ENCODE measurements at regions not wholly inside any gene's neighbourhood (a gene's known extent, or its start where the extent isn't known, plus 50 kb on each side); places are given as distances from the start of the nearest gene placed in this dataset.

DNA sequence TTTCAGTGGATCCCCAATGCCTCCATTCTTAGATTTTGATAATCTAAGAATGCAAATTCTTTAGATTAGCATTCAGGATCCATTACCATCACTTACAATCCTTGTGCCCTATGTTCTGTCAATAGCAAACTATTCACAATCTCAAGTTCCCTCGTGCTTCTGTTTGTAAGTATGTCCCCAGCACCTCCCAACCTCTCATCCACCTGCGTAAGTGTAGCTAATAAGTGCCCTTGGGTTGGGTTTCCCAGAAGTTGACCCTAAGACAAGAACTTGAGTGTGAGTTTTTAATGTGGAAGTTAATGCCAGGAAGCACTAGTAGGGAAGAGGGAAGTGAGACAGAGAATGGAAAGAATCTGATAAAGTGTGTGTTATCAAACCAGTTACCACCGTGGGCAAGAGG is 72.6 kb upstream of the PAK5 start:
- H3K27me3 ChIP-seq (ENCODE audit: control insufficient read depth, insufficient read depth, low read length): no peaks in the 10 kb centered on the region
- no peaks in the 10 kb centered on the region for H3K79me2 ChIP-seq
- H3K4me1 ChIP-seq: no peaks in the 10 kb centered on the region
- H3K27ac ChIP-seq: no peak overlapping the region
- TF ChIP-seq, protein P1, sequence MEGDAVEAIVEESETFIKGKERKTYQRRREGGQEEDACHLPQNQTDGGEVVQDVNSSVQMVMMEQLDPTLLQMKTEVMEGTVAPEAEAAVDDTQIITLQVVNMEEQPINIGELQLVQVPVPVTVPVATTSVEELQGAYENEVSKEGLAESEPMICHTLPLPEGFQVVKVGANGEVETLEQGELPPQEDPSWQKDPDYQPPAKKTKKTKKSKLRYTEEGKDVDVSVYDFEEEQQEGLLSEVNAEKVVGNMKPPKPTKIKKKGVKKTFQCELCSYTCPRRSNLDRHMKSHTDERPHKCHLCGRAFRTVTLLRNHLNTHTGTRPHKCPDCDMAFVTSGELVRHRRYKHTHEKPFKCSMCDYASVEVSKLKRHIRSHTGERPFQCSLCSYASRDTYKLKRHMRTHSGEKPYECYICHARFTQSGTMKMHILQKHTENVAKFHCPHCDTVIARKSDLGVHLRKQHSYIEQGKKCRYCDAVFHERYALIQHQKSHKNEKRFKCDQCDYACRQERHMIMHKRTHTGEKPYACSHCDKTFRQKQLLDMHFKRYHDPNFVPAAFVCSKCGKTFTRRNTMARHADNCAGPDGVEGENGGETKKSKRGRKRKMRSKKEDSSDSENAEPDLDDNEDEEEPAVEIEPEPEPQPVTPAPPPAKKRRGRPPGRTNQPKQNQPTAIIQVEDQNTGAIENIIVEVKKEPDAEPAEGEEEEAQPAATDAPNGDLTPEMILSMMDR (IDR thresholded peaks at IDR 0.05): no peak
- no peaks in the 10 kb centered on the region for H3K9me3 ChIP-seq (ENCODE audit: control insufficient read depth, low read length)
- H3K9ac ChIP-seq: no peak overlapping the region
- no peak overlapping the region for H3K4me2 ChIP-seq (ENCODE audit: low read length)
- no peaks in the 10 kb centered on the region for H3K36me3 ChIP-seq (ENCODE audit: control insufficient read depth, insufficient read depth, low read length)
- H3K4me3 ChIP-seq (ENCODE audit: low read depth, low read length): no peak overlapping the region
- no peak overlapping the region for H2AFZ ChIP-seq

DNA sequence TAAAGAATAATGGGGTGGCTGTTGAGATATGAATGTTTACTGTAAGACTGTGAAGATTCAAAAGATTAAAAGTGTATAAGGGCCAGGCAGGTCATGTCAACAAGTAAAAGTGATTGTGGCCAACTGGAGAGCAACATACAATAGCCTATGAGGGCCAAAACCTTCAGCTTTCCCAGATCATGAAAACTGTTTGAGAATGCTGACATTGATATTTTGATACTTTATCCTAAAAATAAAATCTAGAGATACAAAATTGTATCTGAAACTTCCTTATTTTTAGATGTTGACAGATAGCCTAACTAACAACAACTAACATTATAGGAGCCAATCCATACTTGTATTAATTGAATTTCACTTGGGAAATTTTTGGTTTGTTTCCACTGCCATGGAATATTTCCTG is 70.3 kb upstream of the PAK5 start:
- no peaks in the 10 kb centered on the region for H3K9me3 ChIP-seq (ENCODE audit: control insufficient read depth, low read length)
- no peak overlapping the region for H3K4me3 ChIP-seq (ENCODE audit: low read depth, low read length)
- no peaks in the 10 kb centered on the region for H3K36me3 ChIP-seq (ENCODE audit: control insufficient read depth, insufficient read depth, low read length)
- no peaks in the 10 kb centered on the region for H3K4me1 ChIP-seq
- no peaks in the 10 kb centered on the region for H3K27me3 ChIP-seq (ENCODE audit: control insufficient read depth, insufficient read depth, low read length)
- no peak overlapping the region for H3K4me2 ChIP-seq (ENCODE audit: low read length)
- H3K9ac ChIP-seq: no peak overlapping the region
- no peaks in the 10 kb centered on the region for H3K79me2 ChIP-seq
- TF ChIP-seq, protein P1 (IDR thresholded peaks at IDR 0.05): no peak
- H2AFZ ChIP-seq: no peak overlapping the region
- H3K27ac ChIP-seq: no peak overlapping the region

DNA sequence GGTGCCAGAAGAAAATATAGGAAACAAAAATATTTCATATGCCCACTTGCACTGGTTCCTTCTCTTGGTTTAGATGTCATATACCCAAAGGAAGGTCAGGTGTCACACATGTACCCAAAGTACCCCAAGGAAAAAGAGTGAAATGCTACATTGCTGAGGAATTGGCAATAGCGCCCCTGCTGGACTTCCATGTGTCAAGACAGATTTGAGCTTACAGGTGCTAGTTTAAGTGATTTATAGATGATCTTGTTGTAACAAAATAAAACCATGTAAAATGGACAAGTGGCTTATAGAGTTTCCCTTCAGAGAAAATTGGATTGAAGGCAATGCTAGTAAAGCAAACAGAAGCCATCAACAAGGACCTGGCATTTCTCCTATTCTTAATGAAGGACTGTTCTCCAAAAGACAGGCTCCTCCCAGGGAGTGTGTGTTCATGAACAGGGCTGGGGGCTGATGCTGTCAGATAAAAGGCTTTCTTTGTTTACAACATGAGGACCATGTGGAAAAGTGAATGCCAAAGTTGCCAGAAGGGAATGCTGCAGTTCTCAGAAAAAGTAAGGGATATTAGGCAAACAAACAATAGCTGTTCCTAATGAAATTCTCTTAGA is 64.3 kb upstream of the PAK5 start:
- H3K27me3 ChIP-seq (ENCODE audit: control insufficient read depth, insufficient read depth, low read length): no peaks in the 10 kb centered on the region
- H3K27ac ChIP-seq: no peak overlapping the region
- H3K9ac ChIP-seq: no peak overlapping the region
- no peaks in the 10 kb centered on the region for H3K79me2 ChIP-seq
- H3K4me3 ChIP-seq (ENCODE audit: low read depth, low read length): no peak overlapping the region
- H3K4me1 ChIP-seq: no peaks in the 10 kb centered on the region
- TF ChIP-seq, protein P1 (IDR thresholded peaks at IDR 0.05): peak; percentile 18
- no peaks in the 10 kb centered on the region for H3K36me3 ChIP-seq (ENCODE audit: control insufficient read depth, insufficient read depth, low read length)
- no peak overlapping the region for H3K4me2 ChIP-seq (ENCODE audit: low read length)
- no peaks in the 10 kb centered on the region for H3K9me3 ChIP-seq (ENCODE audit: control insufficient read depth, low read length)
- H2AFZ ChIP-seq: no peak overlapping the region

DNA sequence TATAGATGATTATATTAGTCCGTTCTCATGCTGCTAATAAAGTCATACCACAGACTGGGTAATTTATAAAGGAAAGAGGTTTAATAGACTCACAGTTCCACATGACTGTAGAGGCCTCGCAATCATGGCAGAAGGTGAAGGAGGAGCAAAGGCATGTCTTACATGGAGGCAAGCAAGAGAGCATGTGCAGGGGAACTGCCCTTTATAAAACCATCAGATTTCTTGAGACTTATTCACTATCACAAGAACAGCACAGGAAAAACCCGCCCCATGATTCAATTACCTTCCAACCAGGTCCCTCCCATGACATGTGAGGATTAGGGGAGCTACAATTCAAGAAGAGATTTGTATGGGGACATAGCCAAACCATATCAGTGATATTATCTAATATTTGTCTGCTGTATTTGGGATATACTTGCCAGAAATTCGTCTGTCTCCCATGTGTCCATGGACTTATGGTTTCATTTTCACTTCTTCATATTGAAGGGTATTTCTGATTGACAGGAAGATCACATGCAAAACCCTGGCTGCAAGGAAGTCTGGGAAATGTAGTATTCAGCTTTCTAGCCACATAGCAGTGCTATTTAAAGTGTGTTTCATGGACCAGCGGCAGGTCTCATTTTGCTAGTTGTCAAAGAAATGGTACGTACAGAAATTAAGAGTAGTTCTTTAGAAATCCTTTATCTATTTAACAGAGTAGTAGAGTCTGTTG is 50.5 kb upstream of the PAK5 start:
- no peak overlapping the region for H3K27ac ChIP-seq
- TF ChIP-seq, protein P1 (IDR thresholded peaks at IDR 0.05): no peak
- H3K27me3 ChIP-seq (ENCODE audit: control insufficient read depth, insufficient read depth, low read length): no peaks in the 10 kb centered on the region
- H3K4me3 ChIP-seq (ENCODE audit: low read depth, low read length): no peak overlapping the region
- H2AFZ ChIP-seq: no peak overlapping the region
- no peak overlapping the region for H3K9ac ChIP-seq
- H3K4me2 ChIP-seq (ENCODE audit: low read length): no peak overlapping the region
- H3K4me1 ChIP-seq: no peaks in the 10 kb centered on the region
- H3K79me2 ChIP-seq: no peaks in the 10 kb centered on the region
- H3K9me3 ChIP-seq (ENCODE audit: control insufficient read depth, low read length): no peaks in the 10 kb centered on the region
- H3K36me3 ChIP-seq (ENCODE audit: control insufficient read depth, insufficient read depth, low read length): no peaks in the 10 kb centered on the region
